GM18868 (cell line): ENCODE measurements at regions not wholly inside any gene's neighbourhood (a gene's known extent, or its start where the extent isn't known, plus 50 kb on each side); places are given as distances from the start of the nearest gene placed in this dataset.

Experiments used
- ATAC-seq: cut with Tn5 transposase; IDR thresholded peaks from one replicate; pipeline ENCODE4 v1.9.1; 2021; ENCODE audit warnings: mild to moderate bottlenecking, moderate library complexity; ENCODE audit not compliant: unreplicated experiment

DNA sequence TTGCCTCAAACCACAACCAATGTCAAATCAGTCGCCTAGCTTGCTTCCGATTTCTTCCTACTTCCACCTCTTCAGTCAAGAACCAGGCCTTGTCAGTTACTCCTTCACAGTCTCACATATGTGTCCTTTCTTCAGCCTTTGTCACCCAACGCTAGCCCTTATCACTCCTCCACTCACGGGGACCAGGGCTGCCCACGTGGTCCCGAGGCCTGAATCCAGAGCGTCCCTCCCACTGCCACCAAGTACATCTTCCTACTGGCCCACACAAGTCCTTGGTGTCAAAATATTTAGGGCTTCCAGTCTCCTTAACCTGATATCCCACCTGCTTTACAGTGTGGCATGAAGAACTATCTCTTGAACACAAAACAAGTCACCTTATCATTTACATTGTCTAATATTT lies 119.1 kb upstream of the SPRED2 start:
- no peak for ATAC-seq

DNA sequence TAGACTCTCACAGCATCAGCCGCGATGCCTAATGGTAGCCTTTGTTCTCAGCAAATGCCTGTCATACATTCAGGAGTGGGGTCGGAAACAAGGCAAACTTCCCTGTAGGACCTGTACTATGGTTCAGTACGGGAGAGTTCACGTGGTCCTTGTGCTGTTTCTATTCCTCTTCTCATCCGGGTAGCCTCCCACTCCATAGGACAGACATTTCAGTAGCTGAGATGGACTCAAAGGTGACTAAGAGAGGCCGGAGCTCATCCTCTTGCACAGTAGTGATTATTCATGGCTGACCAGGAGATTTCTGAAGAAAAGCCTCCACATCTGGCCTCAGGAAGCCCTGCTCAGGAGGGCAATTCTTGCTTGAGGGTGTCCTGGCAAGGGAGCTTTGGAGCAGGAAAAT lies 117.8 kb upstream of the SPRED2 start:
- no peak for ATAC-seq

DNA sequence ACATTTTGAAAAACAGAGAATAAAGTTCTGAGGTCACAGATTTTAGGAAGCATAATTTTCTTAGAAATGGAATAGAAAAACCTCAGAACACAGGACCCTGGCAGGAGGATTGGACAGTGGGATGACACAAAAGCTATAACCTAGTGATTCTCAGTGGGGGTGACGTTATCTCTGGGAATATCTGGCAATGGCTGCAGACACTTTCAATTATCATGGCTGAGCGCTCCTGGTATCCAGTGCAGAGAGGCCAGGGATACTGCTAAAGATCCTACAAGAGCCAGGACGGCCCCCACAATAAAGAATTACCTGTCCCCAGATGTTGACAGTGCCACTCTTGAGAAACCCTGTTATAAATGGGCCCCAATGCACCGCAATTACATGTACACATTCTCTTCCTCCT lies 117.2 kb upstream of the SPRED2 start:
- no peak for ATAC-seq

GRCh38 chr2:65549257-65549627 lies 116.8 kb upstream of the SPRED2 start:
- no peak for ATAC-seq

GRCh38 chr2:65548576-65549256 lies 116.3 kb upstream of the SPRED2 start:
- ATAC-seq: no peak

- ATAC-seq: no peak
These were observed 115.7 kb upstream of the SPRED2 start for GRCh38 chr2:65548064-65548463.

GRCh38 chr2:65545837-65546805 lies 113.7 kb upstream of the SPRED2 start:
- no peak for ATAC-seq

- ATAC-seq: no peak
These were observed 109.4 kb upstream of the SPRED2 start for GRCh38 chr2:65541773-65542172.

DNA sequence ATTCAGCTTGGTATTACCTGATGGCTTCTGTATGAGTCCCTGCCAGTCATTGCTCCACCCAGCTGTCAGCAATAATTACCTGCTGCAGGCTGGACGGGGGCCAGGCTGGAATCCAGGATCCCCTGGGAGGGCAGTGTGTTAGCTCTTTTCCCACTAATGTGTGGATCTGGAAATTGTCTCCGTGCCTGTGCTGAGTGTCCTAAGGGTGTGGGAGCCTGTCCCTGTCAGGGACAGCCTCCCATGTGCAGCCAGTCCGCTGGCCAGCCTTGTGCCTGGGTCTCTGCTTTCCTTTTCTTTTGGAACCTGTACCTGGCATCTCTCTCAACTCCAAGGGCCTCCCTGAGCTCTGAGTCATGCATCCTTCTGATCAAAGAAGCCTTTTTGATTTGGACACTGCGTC lies 107.2 kb upstream of the SPRED2 start:
- ATAC-seq: no peak

DNA sequence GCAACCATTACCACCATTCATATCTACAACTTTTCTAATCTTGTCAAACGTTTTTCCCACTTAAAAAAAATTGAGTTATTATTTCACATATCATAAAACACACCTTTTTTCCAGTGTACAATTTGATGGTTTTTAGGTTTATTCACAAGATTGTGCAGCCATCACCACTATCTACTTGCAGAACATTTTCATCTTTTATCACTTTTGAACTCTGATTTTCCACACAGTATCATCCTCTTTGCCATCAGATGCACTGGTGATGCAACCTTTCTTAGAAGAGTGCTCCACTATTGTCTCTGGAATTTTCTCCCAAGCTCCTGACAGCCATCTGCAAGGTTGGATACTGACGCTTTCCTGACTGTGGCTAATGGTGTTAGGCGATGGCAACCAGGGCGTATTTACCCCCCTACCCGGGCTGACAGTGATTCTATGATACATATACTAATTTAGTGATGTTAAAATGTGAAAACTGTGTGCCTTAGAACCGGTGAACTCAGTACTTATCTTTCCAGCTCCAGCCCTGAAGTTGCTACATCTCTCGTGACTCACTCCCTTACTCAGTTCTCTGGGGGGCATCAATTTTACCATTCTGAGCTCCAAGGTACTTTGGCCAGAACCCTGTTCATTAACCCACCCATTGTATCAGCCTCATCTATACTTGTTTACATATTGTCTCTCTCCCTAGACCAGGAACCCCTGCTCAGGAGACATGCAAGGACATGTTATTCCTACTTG lies 105.4 kb upstream of the SPRED2 start:
- no peak for ATAC-seq

DNA sequence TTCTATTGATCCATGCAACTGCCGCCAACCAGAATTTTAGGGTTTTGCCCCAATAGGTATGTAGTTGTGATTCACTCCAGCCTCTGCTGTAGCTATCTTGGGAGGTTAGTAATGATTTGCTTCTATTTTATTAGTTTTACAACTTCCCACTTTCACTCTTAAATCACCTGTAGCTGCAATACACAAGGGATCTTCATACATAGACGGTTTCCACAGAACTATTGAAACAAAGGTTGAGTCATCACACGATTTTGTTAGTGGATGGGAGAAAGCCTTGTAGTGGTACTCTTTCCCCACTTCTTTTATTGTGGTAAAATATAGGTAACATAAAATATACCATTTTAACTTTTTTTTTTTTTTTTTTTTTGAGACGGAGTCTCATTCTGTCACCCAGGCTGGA lies 104.2 kb upstream of the SPRED2 start:
- peak; percentile 94 for ATAC-seq

GRCh38 chr2:65532937-65533336 lies 100.5 kb upstream of the SPRED2 start:
- ATAC-seq: no peak

- no peak for ATAC-seq
These were observed 99.9 kb upstream of the SPRED2 start for GRCh38 chr2:65532326-65532725.

DNA sequence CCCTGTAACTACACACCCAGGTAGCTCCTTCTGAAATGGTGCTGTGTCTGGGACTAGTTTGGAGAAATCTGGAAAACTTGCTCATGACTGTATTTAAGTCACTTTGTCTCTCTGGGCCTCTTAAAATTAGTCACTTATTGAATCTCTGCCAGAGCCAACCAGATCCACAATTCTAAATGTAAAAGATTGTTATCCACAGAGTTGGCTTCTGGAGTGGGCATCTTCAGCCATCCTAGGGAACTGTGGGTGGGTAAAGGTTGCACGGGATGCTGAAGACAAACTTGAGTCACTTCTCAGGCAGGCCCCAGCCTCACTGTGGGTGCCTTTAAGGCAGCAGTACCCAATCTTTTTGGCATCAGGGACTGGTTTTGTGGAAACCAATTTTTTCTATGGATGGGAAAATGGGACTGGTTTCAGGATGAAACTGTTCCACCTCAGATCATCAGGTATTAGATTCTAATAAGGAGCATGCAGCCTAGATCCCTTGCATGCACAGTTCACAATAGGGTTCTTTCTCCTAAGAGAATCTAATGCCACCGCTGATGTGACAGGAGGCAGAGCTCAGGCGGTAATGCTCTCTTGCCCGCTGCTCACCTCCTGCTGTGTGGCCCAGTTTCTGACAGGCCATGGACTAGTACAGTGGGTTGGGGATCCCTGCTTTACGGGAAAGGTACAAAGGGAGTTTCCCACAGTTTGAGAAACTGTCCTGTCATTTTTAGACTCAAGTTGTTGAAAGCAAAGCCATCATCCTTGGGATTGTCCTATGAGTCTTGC lies 98.3 kb upstream of the SPRED2 start:
- ATAC-seq: no peak

DNA sequence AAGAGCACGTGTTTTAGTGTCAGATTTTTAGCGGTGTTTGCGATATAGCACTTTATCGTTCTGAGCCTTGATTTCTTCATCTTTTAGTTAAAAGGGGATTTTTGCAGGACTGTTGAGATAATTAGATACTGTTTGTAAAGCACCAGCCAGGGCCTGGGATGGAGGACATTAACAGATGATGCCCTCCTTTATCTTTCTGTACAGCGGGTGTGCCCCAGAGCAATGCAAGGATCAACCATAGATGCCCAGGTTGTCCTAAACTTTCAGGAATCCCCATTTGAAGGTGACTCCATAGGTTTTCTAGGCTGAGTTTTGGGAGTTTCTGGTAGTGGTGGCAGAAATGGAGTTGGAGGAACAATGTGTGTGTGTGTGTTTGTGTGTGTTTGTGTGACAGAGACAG lies 97.0 kb upstream of the SPRED2 start:
- no peak for ATAC-seq

GRCh38 chr2:65528241-65528574 lies 95.8 kb upstream of the SPRED2 start:
- no peak for ATAC-seq

DNA sequence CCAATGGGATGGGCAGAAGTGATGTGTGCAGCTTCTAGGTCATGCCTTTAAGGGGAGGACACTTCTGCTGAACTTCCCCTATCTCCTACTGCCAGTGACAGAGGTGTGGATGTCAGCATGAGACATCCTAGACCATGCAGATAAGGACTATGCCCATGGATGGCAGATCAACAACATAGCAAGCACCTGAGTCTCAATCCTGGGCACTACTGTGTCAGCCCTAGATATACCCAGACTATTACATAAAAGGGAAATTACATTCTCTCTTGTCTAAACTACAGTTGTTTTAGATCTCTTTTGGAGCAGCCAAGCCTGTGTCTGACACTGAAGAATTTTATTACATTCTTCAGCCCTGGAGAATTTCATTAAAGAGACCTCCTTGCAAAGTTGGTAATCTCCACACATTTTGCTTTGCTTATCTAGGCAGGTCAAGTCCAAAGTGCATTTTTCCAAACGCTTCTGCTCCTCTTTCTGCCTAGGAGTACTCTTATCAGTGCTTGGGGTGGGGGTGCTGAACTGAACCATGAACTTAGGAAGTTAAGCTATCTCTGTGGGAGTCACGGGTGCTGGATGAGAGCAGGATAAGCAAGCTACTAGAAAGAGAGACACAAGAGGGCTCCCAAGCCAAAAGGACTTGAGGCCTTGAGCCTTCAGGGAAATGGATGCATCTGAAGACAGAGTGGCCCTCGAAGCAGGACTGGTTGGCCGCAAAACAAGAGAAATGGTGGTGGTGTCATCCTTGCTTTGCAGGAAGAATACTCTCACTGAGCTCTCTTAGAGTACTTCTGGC lies 95.2 kb upstream of the SPRED2 start:
- no peak for ATAC-seq

- no peak for ATAC-seq
These were observed 93.3 kb upstream of the SPRED2 start for GRCh38 chr2:65525616-65526231.

DNA sequence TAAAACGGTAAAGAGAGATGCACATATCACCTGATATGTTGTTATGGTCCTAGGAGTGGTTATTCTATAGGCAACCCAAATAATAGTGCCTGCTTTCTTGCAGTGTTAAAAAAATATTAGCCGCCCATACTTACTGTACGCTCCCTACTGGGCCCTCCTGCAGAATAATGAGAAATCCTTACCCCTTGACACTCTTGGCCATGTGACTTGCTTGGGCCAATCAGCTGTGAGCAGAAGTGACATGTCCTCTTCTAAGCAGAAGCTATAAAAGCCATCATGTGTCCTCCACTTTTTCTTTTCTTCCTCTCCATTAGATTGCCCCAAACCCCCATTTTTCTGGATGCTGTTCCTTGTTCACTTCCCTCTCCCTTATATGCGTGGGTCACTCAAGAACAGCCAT lies 90.5 kb upstream of the SPRED2 start:
- ATAC-seq: no peak

- no peak for ATAC-seq
These were observed 86.4 kb upstream of the SPRED2 start for GRCh38 chr2:65518751-65519150.
